GM21619 (cell line): ENCODE measurements at regions not wholly inside any gene's neighbourhood (a gene's known extent, or its start where the extent isn't known, plus 50 kb on each side); places are given as distances from the start of the nearest gene placed in this dataset.
"Not testable (repeated sequence)": the region's sequence is repeated elsewhere in the genome, so short reads cannot be mapped to it uniquely, and the experiment has no call there.

Source experiments
- ATAC-seq: cut with Tn5 transposase; IDR thresholded peaks from one replicate; pipeline ENCODE4 v1.9.1; 2021; ENCODE audit not compliant: unreplicated experiment

GRCh38 chr5:126097876-126098275 lies 325.3 kb upstream of the GRAMD2B start:
- ATAC-seq, result no peak

DNA sequence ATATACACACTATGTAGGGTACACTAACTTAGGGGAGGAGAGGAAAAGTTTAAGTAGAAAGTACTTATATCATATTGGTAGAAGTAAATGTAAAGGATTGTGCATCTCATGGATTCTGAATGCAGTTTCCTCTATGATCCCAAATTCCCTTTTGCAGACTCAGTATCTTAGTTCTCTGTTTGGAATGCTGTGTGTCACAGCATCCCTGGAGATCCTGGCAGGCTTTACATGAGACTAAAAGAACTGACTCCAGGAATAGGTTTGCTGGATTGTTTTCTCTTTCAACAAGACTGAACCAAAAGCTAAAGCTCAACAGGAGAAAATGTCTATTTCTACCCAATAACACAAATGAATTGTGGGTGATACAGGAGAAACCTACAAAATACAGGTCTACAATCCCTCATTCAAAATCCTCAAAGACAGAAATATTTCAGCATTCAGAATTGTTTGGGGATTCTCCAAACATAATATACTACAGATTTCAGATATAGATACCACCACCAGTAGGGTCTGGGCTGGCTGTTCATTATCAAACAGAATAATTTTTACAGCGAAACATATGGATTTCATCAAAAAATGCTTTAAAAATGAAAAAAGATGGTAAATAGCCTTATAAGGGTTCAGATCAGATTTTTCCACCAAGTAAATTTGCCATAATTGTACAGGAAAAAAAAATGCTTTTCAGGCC lies 324.7 kb upstream of the GRAMD2B start:
- no peak for ATAC-seq

- ATAC-seq, result no peak
Observed at GRCh38 chr5:126099077-126099476, 324.1 kb upstream of the GRAMD2B start.

DNA sequence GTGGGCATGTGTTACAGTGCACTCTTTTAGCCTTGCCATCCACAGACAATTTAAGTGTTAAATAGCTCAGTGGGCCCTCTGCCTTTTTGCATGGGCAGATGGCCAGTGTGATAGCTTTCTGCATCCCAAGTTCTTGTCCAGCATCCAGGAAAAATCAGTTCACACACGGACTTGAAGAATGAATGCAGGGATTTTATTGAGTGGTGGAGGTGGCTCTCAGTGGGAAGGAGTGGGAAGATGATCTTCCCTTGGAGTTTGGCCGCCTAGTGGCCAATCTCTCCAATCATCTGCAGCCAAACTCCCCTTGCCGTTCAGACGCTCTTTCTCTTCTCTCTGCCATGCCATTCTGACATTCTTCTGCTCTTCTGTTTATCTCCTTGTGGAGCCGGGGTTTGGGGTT lies 322.4 kb upstream of the GRAMD2B start:
- ATAC-seq, result no peak

GRCh38 chr5:126101901-126102300 lies 321.3 kb upstream of the GRAMD2B start:
- no peak for ATAC-seq

DNA sequence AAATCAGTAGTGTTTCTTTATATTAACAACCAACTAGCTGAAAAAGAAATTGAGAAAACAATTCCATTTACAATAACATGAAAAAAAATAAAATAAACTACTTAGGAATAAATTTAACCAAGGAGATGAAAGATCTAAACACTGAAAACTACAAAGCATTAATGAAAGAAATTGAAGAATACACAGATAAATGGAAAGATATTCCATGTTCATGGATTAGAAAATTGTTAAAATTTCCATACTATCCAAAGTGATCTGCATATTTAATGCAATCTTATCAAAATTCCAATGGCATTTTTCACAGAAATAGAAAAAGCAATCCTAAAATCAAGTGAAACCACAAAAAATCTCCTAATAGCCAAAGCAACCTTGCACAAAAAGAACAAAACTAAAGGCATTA lies 320.2 kb upstream of the GRAMD2B start:
- ATAC-seq, result no peak

GRCh38 chr5:126103868-126104267 lies 319.3 kb upstream of the GRAMD2B start:
- no peak for ATAC-seq

DNA sequence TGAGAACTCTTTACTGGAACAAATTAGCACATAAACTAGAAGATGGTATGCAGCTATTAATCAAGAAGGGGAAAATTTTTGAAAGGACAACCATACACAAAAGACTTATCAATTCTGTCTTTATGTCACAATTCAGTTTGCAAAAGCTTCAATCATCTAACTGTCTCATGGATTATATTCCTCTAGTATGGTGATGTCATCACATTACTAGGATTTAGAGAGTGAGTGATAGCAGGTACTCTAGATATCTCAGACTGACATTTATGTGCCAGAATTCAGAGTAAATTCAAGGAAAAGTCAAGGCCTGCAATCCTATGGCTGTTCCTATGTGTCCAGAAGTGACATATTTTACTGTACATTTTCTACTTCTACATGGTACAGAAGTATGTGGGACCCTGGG lies 318.9 kb upstream of the GRAMD2B start:
- ATAC-seq, result no peak

DNA sequence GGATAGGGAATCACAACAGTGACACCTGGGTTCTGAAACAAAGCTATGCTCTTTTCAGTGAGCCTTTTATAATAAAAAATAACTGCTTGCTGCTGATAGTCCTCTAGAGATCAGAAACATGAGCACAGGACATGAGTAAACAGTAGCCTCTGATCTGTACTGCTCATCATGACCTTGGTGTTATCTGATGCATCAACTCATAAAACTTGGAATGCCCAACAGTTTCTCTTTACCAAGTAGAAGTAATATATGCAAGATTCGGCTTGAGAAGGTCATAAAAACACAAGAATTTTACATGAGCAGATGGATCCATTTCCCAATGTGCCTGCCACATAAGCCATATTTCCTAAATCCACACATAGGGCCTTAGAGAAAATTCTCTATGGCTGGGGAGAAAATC lies 318.3 kb upstream of the GRAMD2B start:
- ATAC-seq, result no peak

- no peak for ATAC-seq
Observed at GRCh38 chr5:126106029-126106428, 317.2 kb upstream of the GRAMD2B start.

DNA sequence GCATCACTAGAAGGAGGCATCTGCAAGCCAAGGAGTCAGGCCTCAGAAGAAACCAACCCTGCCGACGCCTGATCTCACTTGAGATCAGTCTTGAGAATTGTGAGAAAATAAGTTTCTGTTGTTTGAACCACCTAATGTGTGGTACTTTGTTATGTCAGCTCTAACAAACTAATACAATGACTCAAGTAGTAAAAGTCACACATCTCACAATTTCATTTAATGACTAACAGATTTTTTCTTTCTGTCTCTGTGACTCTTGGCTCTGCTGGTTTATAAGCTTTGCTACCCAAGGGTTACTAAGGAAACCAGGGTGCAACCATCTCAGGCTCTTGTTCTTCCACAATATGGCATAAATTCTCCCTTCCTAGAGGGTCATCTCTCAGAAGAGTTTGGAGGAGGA lies 315.8 kb upstream of the GRAMD2B start:
- ATAC-seq, result no peak

- no peak for ATAC-seq
Observed at GRCh38 chr5:126108470-126108869, 314.7 kb upstream of the GRAMD2B start.

DNA sequence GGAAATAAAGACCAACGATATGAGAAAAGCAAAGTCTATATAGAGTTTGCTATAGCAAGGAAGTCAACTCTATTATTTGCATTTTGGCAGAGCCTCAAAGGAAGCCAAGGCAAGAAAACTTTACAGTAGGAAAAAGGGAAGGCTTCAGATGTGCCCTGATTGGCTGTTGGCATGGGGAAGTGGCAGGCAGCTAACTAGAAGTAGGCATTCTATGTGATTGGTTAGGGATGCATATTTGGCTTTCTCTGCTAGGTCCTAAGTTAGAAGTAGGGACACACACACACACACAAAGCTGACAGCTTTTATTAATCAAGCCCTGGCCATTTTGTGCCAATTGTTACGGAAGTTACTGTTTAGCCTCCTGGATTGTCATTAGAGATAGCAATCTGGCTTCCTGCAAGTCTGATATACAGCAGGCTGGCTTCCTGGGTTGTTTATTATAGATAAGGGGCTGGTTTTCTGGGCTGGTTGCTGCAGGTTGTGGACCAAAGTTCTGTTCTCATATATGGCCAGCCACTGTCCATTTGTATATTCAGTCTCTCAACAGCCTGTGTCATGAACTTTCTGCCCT lies 308.1 kb upstream of the GRAMD2B start:
- no peak for ATAC-seq

DNA sequence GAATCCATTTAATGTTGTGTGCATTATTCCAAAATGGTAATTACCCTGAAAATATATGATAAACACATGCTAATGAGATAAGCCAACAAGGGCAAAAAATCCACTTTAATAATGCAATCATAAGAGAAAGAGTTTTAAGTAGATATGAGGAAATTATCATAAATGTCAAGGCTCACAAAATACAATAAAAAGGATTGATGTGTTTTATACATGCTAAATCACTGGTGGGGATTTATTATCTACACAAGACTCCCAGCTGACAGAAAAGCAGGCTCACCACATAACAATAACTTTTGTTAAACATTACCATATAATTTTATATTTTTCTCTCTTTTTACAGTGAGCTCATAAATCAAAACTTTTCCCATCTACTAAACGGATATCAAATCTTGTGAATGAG lies 306.2 kb upstream of the GRAMD2B start:
- no peak for ATAC-seq

- no peak for ATAC-seq
Observed at GRCh38 chr5:126119887-126120442, 303.2 kb upstream of the GRAMD2B start.

- ATAC-seq, result no peak
Observed at GRCh38 chr5:126120939-126121338, 302.3 kb upstream of the GRAMD2B start.

GRCh38 chr5:126122942-126123341 lies 300.3 kb upstream of the GRAMD2B start:
- no peak for ATAC-seq

GRCh38 chr5:126124706-126125345 lies 298.4 kb upstream of the GRAMD2B start:
- ATAC-seq, result no peak

DNA sequence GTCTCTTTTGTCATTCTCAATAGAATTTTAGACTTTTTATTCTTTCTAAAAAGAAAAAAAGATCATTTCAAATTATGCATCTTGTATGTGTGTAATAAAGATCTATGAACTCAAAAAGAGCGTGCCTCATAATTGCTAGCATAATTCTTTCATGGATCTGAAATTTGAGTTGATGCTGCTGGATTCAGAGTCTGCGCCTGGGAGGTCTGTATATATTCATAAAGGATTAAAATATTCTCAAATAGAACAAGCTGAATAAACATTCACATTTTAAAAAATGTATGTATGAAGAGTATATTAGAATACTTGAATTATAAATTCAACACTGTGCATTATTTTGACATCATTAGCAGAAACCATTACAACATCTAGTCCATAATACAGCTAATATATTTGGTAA lies 297.8 kb upstream of the GRAMD2B start:
- ATAC-seq, result no peak

DNA sequence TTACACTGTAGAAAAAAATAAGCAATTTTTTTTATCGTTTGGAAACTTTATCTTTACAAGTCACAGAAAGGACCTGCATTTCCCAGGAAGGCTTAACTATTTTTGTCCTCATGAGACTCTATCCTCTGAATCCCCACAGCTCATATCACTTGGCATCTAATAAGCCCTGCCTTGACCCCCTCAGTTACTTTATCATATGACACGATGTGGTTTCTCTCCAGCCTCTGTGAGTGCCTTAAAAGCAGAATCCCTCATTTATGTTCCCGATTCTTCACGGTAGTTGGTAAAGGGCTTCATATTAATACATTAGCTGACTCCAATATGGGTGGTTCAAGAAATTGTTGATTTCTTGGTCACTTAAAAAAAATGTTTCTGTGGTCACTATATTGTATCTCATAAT lies 296.6 kb upstream of the GRAMD2B start:
- no peak for ATAC-seq

DNA sequence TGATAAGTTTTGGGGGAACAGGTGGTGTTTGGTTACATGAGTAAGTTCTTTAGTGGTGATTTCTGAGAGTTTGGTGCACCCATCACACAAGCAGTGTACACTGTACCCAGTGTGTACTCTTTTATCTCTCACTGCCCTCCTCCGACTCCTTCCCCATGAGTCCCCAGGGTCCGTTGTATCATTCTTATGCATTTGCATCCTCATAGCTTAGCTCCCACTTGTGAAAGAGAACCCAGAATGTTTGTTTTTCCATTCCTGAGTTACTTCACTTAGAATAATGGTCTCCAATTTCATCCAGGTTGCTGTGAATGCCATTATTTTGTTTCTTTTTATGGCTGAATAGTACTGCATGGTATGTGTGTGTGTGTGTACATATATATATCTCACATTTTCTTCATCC lies 295.8 kb upstream of the GRAMD2B start:
- ATAC-seq, result not testable (repeated sequence)

- no peak for ATAC-seq
Observed at GRCh38 chr5:126129431-126129830, 293.8 kb upstream of the GRAMD2B start.
